Effector memory CD8-positive, alpha-beta T cell (primary cell): ENCODE measurements at regions not wholly inside any gene's neighbourhood (a gene's known extent, or its start where the extent isn't known, plus 50 kb on each side); places are given as distances from the start of the nearest gene placed in this dataset.
"Not testable (repeated sequence)": the region's sequence is repeated elsewhere in the genome, so short reads cannot be mapped to it uniquely, and the experiment has no call there.

Source experiments
- ATAC-seq: fragments of 150-1000 bp; cut with Tn5 transposase; replicated peaks from 2 replicates; pipeline ENCODE4 v1.10.0; 2021; ENCODE audit warnings: mild to moderate bottlenecking, moderate library complexity
- DNase-seq, 3 experiments: peaks; one replicate each; pipeline ENCODE4 v3.0.0; 2021
- H3K27ac Mint-ChIP-seq, 2 donors: one replicate each; pipeline ENCODE4 v1.8.0; 2022; ENCODE audit warnings: mild to moderate bottlenecking in 2 of 2, mixed read lengths in 2 of 2, moderate library complexity in 2 of 2
- H3K27me3 Mint-ChIP-seq, 2 donors: one replicate each; pipeline ENCODE4 v1.8.0; 2022; ENCODE audit warnings: mixed read lengths in 2 of 2
- H3K36me3 Mint-ChIP-seq: one replicate; pipeline ENCODE4 v1.8.0; 2022; ENCODE audit warnings: mild to moderate bottlenecking, moderate library complexity, mixed read lengths; ENCODE audit not compliant: insufficient read depth
- H3K4me1 Mint-ChIP-seq, 2 donors: one replicate each; pipeline ENCODE4 v1.8.0; 2022; ENCODE audit warnings: low read depth in 2 of 2, mixed read lengths in 2 of 2
- H3K4me3 Mint-ChIP-seq, 2 donors: one replicate each; pipeline ENCODE4 v1.8.0; 2022; ENCODE audit warnings: mild to moderate bottlenecking in 2 of 2, mixed read lengths in 2 of 2, moderate library complexity in 2 of 2
- H3K9me3 Mint-ChIP-seq, 2 donors: one replicate each; pipeline ENCODE4 v1.8.0; 2022; ENCODE audit warnings: mixed read lengths in 2 of 2

- H3K27me3 Mint-ChIP-seq, result no peaks in the 10 kb centered on the region
- no peak for DNase-seq
- H3K4me1 Mint-ChIP-seq, result no peaks in the 10 kb centered on the region
- no peak overlapping the region for H3K27ac Mint-ChIP-seq
- H3K4me3 Mint-ChIP-seq, result no peak overlapping the region
- H3K36me3 Mint-ChIP-seq, result peaks cover 3% of the 10 kb centered on the region
- peaks cover 3 to 9% of the 10 kb centered on the region in 2 donors for H3K9me3 Mint-ChIP-seq
- no peak for ATAC-seq
These were observed 335.3 kb downstream of the FAM181B start for GRCh38 chr11:82398300-82398815.

GRCh38 chr11:82396639-82397038 is 337.0 kb downstream of the FAM181B start:
- not testable (repeated sequence) for H3K4me1 Mint-ChIP-seq, DNase-seq, H3K9me3 Mint-ChIP-seq, H3K36me3 Mint-ChIP-seq, H3K27ac Mint-ChIP-seq, H3K27me3 Mint-ChIP-seq, ATAC-seq, H3K4me3 Mint-ChIP-seq

- no peaks in the 10 kb centered on the region for H3K36me3 Mint-ChIP-seq
- no peak for DNase-seq
- no peak overlapping the region for H3K27ac Mint-ChIP-seq
- H3K9me3 Mint-ChIP-seq, result peaks cover 0 to 4% of the 10 kb centered on the region in 2 donors
- no peaks in the 10 kb centered on the region for H3K27me3 Mint-ChIP-seq
- H3K4me1 Mint-ChIP-seq, result no peaks in the 10 kb centered on the region
- H3K4me3 Mint-ChIP-seq, result no peak overlapping the region
- ATAC-seq, result no peak
These were observed 349.4 kb downstream of the FAM181B start for GRCh38 chr11:82384308-82384707.

GRCh38 chr11:82373781-82374542 is 359.7 kb downstream of the FAM181B start:
- Mint-ChIP-seq H3K4me3 (no peak overlapping the region), H3K27ac (no peak overlapping the region), H3K36me3 (no peaks in the 10 kb centered on the region), H3K27me3 (no peaks in the 10 kb centered on the region), H3K9me3 (peaks cover 8 to 16% of the 10 kb centered on the region in 2 donors), H3K4me1 (no peaks in the 10 kb centered on the region)
- ATAC-seq, result no peak
- no peak for DNase-seq

GRCh38 chr11:82365351-82365750 is 368.3 kb downstream of the FAM181B start:
- no peak for DNase-seq
- H3K36me3 Mint-ChIP-seq, result no peaks in the 10 kb centered on the region
- ATAC-seq, result no peak
- H3K27ac Mint-ChIP-seq, result no peak overlapping the region
- H3K27me3 Mint-ChIP-seq, result no peaks in the 10 kb centered on the region
- H3K9me3 Mint-ChIP-seq, result no peaks in the 10 kb centered on the region
- H3K4me3 Mint-ChIP-seq, result no peak overlapping the region
- no peaks in the 10 kb centered on the region for H3K4me1 Mint-ChIP-seq

DNA sequence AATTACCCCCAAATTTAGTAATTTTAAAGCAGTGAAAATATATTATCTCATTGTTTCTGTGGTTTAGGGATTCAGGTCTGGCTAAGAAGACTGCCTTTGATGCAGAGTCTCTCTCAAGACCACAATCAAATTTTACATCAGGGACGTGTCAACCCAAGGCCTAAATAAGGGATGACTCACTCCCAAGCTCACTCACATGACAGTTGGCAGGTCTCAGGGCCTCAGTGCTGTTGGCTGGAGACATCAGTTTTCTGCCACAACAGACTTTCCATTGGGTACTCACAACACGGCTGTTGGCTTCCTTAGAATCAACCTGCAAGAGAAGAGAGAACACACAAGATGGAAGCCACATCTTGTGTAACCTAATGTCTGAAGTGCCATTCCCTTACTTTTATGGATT is 377.3 kb downstream of the FAM181B start:
- no peak for ATAC-seq
- no peak overlapping the region for H3K27ac Mint-ChIP-seq
- H3K27me3 Mint-ChIP-seq, result no peaks in the 10 kb centered on the region
- DNase-seq, result no peak
- H3K4me3 Mint-ChIP-seq, result no peak overlapping the region
- H3K9me3 Mint-ChIP-seq, result no peaks in the 10 kb centered on the region
- H3K36me3 Mint-ChIP-seq, result no peaks in the 10 kb centered on the region
- H3K4me1 Mint-ChIP-seq, result no peaks in the 10 kb centered on the region

- H3K27me3 Mint-ChIP-seq, result no peaks in the 10 kb centered on the region
- H3K36me3 Mint-ChIP-seq, result no peaks in the 10 kb centered on the region
- no peak overlapping the region for H3K27ac Mint-ChIP-seq
- no peaks in the 10 kb centered on the region for H3K9me3 Mint-ChIP-seq
- no peaks in the 10 kb centered on the region for H3K4me1 Mint-ChIP-seq
- no peak overlapping the region for H3K4me3 Mint-ChIP-seq
- DNase-seq, result no peak
- no peak for ATAC-seq
These were observed 378.3 kb downstream of the FAM181B start for GRCh38 chr11:82355313-82355823.

DNA sequence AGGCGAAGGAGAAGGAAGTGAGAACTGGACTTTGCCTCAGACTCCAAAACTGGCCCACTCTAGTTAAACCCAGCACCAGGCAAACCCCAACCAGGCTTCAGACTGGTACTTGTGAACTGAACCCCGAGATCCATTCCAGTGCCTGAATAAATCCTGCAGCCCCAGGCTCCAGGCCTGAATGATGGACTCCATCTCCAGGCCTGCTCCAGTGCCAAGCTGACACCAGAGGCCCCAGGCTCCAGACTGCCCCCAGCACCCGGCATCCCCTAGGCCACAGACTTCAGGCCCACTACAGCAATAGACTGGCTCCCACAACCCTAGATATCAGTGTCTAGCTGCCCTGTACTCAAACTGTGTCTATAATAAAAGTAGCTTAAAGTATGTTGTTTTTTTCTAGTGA is 406.8 kb downstream of the FAM181B start:
- Mint-ChIP-seq H3K9me3 (peaks cover 0 to 2% of the 10 kb centered on the region in 2 donors), H3K27me3 (no peaks in the 10 kb centered on the region), H3K36me3 (no peaks in the 10 kb centered on the region), H3K27ac (no peak overlapping the region), H3K4me3 (no peak overlapping the region), H3K4me1 (no peaks in the 10 kb centered on the region)
- ATAC-seq, result no peak
- no peak for DNase-seq

DNA sequence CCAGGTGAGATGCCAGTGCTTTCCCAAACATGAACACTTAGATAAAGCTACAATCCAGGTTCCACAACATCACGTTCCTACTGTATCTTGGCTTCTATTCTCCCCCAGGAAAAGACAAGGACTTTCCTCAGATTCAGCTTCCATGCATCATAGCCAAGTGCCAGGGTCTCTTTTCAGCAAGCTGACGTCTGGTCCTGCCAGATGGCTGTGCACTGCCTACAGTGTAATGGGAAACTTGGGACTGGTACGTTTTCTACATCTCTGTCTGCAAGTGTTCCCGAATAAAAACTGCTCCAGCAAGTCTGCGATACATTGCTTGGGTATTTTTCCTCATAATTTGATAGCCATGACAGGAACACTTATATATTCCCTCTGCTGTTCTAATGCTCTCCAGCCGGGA is 412.5 kb downstream of the FAM181B start:
- no peaks in the 10 kb centered on the region for H3K36me3 Mint-ChIP-seq
- no peaks in the 10 kb centered on the region for H3K27me3 Mint-ChIP-seq
- peaks cover 0 to 2% of the 10 kb centered on the region in 2 donors for H3K9me3 Mint-ChIP-seq
- no peaks in the 10 kb centered on the region for H3K4me1 Mint-ChIP-seq
- no peak overlapping the region for H3K4me3 Mint-ChIP-seq
- DNase-seq, result no peak
- no peak for ATAC-seq
- H3K27ac Mint-ChIP-seq, result no peak overlapping the region

DNA sequence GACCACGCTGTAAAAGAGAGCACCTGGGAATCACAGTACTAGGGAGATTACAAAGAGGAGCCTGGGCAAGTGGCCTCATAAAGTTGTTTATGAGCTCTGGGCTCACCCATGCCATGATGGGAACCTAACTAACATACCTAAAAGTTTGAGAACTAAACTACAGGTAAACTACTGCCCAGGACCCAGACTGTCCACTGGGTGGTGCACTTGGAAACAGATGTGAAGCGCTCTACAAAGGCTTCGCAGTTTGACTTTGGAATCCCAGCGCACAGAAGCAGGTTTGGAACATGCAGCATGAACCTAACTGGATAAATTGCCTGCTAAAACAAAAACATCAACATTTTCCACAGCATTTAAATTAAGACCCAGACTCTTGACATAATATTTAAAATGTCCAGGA is 418.6 kb downstream of the FAM181B start:
- H3K9me3 Mint-ChIP-seq, result peaks cover 0 to 6% of the 10 kb centered on the region in 2 donors
- H3K4me3 Mint-ChIP-seq, result no peak overlapping the region
- no peak for DNase-seq
- ATAC-seq, result no peak
- H3K36me3 Mint-ChIP-seq, result no peaks in the 10 kb centered on the region
- H3K4me1 Mint-ChIP-seq, result no peaks in the 10 kb centered on the region
- H3K27me3 Mint-ChIP-seq, result no peaks in the 10 kb centered on the region
- H3K27ac Mint-ChIP-seq, result no peak overlapping the region

DNA sequence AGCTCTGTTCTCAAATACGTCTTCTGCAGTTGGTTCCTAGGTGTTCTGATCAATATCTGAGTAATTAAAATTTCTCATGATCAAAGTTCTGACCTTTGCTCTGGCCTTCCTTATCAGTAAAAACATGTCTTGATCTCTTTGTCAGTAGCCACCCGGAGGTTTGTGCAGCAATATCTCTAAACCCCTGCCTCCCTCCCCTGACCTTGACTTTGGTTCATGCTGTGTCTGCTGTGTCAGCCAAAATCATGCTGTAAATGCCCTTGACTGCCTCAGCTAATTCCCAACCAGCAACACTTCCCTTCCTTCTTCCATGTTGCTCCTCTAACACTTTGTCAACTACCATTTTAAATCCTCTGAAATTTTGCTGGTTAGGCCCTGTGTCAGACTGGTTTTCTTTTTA is 424.7 kb downstream of the FAM181B start:
- ATAC-seq (no peak), DNase-seq (no peak)
- H3K27ac Mint-ChIP-seq, result no peak overlapping the region
- H3K27me3 Mint-ChIP-seq, result no peaks in the 10 kb centered on the region
- no peak overlapping the region for H3K4me3 Mint-ChIP-seq
- peaks cover 0 to 6% of the 10 kb centered on the region in 2 donors for H3K9me3 Mint-ChIP-seq
- no peaks in the 10 kb centered on the region for H3K4me1 Mint-ChIP-seq
- no peaks in the 10 kb centered on the region for H3K36me3 Mint-ChIP-seq

- no peak for DNase-seq
- H3K9me3 Mint-ChIP-seq, result peaks cover 0 to 5% of the 10 kb centered on the region in 2 donors
- H3K27me3 Mint-ChIP-seq, result no peaks in the 10 kb centered on the region
- no peak for ATAC-seq
- no peaks in the 10 kb centered on the region for H3K4me1 Mint-ChIP-seq
- no peak overlapping the region for H3K4me3 Mint-ChIP-seq
- no peak overlapping the region for H3K27ac Mint-ChIP-seq
- no peaks in the 10 kb centered on the region for H3K36me3 Mint-ChIP-seq
These were observed 428.5 kb downstream of the FAM181B start for GRCh38 chr11:82305123-82305522.

DNA sequence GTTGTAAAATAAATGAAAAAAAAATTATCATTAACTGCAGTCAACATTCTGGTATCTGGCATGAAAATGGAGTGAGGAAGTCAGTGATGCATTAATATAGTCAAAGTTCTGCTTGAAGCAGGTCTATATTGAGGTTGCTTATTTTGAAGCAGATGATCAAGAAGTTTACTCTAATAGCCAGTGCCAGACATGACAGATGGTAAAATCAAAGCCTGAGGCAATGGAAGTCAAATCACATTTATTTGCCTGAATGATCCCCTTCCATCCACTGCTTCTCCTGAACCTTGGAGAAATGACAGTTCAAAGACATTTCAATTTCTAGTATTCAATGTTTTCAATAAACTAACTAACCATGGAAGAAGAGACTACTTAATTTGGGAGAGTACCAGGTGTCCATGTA is 430.0 kb downstream of the FAM181B start:
- Mint-ChIP-seq H3K27ac (no peak overlapping the region), H3K9me3 (peaks cover 0 to 5% of the 10 kb centered on the region in 2 donors), H3K36me3 (no peaks in the 10 kb centered on the region), H3K4me1 (no peaks in the 10 kb centered on the region), H3K4me3 (no peak overlapping the region), H3K27me3 (no peaks in the 10 kb centered on the region)
- no peak for ATAC-seq
- no peak for DNase-seq

GRCh38 chr11:82288471-82288870 is 445.2 kb downstream of the FAM181B start:
- Mint-ChIP-seq H3K27ac (no peak overlapping the region), H3K9me3 (peaks cover 0 to 4% of the 10 kb centered on the region in 2 donors), H3K4me3 (no peak overlapping the region), H3K36me3 (no peaks in the 10 kb centered on the region), H3K4me1 (no peaks in the 10 kb centered on the region), H3K27me3 (no peaks in the 10 kb centered on the region)
- no peak for DNase-seq
- ATAC-seq, result no peak
